ENCODE measurements at regions not wholly inside any gene's neighbourhood (a gene's known extent, or its start where the extent isn't known, plus 50 kb on each side); places are given as distances from the start of the nearest gene placed in this dataset.

DNA sequence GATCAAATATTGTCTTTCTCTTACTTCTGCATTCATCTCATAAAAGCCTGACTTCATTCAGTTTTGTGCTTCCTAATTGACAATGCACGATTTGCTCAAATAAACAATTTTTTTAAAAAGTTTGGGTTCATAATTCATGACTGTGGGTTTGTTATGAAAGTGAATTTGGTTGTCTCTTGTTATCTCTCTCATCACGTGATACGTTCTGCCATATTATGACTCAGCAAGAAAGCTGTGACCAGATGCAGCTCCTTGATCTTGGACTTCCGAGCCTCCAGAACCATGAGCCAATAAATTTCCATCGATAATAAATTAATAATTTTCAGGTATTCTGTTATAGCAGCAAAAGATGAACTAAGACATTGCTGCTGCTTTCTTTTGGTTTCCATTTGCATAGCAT, 156.5 kb upstream of the LRATD1 start:
- TF ChIP-seq ZBTB7A (IDR thresholded peaks at IDR 0.05; ENCODE audit: low read depth) (no peak), TAF1 (IDR thresholded peaks at IDR 0.05; ENCODE audit: low read depth) (no peak), NFIC (IDR thresholded peaks at IDR 0.05) (no peak), CEBPB (IDR thresholded peaks at IDR 0.05) (no peak), TCF12 (IDR thresholded peaks at IDR 0.05; ENCODE audit: low read depth) (no peak)
- TF ChIP-seq, protein P1, sequence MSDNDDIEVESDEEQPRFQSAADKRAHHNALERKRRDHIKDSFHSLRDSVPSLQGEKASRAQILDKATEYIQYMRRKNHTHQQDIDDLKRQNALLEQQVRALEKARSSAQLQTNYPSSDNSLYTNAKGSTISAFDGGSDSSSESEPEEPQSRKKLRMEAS (IDR thresholded peaks at IDR 0.05) = no peak
- TF ChIP-seq, protein P2, sequence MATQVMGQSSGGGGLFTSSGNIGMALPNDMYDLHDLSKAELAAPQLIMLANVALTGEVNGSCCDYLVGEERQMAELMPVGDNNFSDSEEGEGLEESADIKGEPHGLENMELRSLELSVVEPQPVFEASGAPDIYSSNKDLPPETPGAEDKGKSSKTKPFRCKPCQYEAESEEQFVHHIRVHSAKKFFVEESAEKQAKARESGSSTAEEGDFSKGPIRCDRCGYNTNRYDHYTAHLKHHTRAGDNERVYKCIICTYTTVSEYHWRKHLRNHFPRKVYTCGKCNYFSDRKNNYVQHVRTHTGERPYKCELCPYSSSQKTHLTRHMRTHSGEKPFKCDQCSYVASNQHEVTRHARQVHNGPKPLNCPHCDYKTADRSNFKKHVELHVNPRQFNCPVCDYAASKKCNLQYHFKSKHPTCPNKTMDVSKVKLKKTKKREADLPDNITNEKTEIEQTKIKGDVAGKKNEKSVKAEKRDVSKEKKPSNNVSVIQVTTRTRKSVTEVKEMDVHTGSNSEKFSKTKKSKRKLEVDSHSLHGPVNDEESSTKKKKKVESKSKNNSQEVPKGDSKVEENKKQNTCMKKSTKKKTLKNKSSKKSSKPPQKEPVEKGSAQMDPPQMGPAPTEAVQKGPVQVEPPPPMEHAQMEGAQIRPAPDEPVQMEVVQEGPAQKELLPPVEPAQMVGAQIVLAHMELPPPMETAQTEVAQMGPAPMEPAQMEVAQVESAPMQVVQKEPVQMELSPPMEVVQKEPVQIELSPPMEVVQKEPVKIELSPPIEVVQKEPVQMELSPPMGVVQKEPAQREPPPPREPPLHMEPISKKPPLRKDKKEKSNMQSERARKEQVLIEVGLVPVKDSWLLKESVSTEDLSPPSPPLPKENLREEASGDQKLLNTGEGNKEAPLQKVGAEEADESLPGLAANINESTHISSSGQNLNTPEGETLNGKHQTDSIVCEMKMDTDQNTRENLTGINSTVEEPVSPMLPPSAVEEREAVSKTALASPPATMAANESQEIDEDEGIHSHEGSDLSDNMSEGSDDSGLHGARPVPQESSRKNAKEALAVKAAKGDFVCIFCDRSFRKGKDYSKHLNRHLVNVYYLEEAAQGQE (IDR thresholded peaks at IDR 0.05; ENCODE audit: low read depth) = no peak

DNA sequence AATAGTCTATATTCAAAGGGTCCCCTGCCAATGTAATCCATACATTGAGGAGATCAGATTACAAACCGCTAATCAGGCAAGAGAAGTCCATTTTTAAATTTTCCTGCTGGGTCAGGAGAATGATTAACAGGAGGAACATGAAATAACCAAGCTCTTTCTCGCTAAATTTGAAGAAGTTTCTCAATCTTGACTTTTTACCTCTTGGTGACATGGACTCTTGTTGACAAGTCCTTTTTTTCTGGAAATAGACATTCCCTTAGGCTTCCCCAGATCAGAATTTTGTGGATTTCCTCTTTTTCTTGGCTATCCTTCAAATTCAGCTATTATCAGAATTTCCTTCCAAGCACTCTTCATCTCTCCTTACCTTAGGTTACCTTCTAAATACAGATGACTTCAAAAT, 153.0 kb upstream of the LRATD1 start:
- TF ChIP-seq FOXM1 (IDR thresholded peaks at IDR 0.05; ENCODE audit: borderline replicate concordance, low read depth) (no peak), TAF1 (IDR thresholded peaks at IDR 0.05; ENCODE audit: low read depth) (no peak), EP300 (IDR thresholded peaks at IDR 0.05; ENCODE audit: borderline replicate concordance) (no peak), EGR1 (IDR thresholded peaks at IDR 0.05) (no peak), TCF12 (IDR thresholded peaks at IDR 0.05; ENCODE audit: low read depth) (no peak), YY1 (IDR thresholded peaks at IDR 0.05; ENCODE audit: low read depth) (no peak), CEBPB (IDR thresholded peaks at IDR 0.05) (no peak), RAD21 (IDR thresholded peaks at IDR 0.05; ENCODE audit: low read depth) (no peak), ZBTB7A (IDR thresholded peaks at IDR 0.05; ENCODE audit: low read depth) (no peak), CREB1 (IDR thresholded peaks at IDR 0.05; ENCODE audit: low read depth) (no peak), TEAD4 (IDR thresholded peaks at IDR 0.05) (no peak), NFIC (IDR thresholded peaks at IDR 0.05) (no peak)
- TF ChIP-seq, protein P2 (IDR thresholded peaks at IDR 0.05; ENCODE audit: low read depth) = no peak
- TF ChIP-seq, protein P3, sequence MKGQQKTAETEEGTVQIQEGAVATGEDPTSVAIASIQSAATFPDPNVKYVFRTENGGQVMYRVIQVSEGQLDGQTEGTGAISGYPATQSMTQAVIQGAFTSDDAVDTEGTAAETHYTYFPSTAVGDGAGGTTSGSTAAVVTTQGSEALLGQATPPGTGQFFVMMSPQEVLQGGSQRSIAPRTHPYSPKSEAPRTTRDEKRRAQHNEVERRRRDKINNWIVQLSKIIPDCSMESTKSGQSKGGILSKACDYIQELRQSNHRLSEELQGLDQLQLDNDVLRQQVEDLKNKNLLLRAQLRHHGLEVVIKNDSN (IDR thresholded peaks at IDR 0.05) = no peak
- TF ChIP-seq, protein P1 (IDR thresholded peaks at IDR 0.05) = no peak

DNA sequence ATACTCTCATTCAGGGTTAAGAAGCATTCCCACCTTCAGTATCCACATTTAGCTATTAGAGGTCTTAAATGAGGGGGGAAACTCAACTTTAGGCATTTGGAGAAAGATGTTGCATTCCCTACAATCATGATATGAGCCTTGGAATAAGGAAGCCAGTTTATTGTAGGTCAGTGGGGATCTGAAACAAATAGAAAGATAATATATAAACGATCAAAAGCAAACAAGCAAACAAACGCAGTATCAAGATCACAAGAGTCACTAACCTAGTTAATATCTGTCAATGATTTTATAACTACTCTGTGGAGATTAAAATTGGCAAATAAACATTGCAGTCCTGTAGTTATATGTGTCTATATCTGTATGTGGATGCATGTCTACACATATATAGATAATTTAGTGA, 152.4 kb upstream of the LRATD1 start:
- TF ChIP-seq CREB1 (IDR thresholded peaks at IDR 0.05; ENCODE audit: low read depth) = no peak
- no peak for TF ChIP-seq EP300 (IDR thresholded peaks at IDR 0.05; ENCODE audit: borderline replicate concordance)
- no peak for TF ChIP-seq TCF12 (IDR thresholded peaks at IDR 0.05; ENCODE audit: low read depth)
- no peak for TF ChIP-seq RAD21 (IDR thresholded peaks at IDR 0.05; ENCODE audit: low read depth)
- no peak for TF ChIP-seq CEBPB (IDR thresholded peaks at IDR 0.05)
- TF ChIP-seq TEAD4 (IDR thresholded peaks at IDR 0.05) = no peak
- no peak for TF ChIP-seq EGR1 (IDR thresholded peaks at IDR 0.05)
- TF ChIP-seq, protein P1 (IDR thresholded peaks at IDR 0.05) = no peak
- no peak for TF ChIP-seq NFIC (IDR thresholded peaks at IDR 0.05)
- TF ChIP-seq, protein P3 (IDR thresholded peaks at IDR 0.05) = no peak
- no peak for TF ChIP-seq ZBTB7A (IDR thresholded peaks at IDR 0.05; ENCODE audit: low read depth)
- no peak for TF ChIP-seq YY1 (IDR thresholded peaks at IDR 0.05; ENCODE audit: low read depth)
- no peak for TF ChIP-seq FOXM1 (IDR thresholded peaks at IDR 0.05; ENCODE audit: borderline replicate concordance, low read depth)
- TF ChIP-seq TAF1 (IDR thresholded peaks at IDR 0.05; ENCODE audit: low read depth) = no peak
- TF ChIP-seq, protein P2 (IDR thresholded peaks at IDR 0.05; ENCODE audit: low read depth) = no peak

DNA sequence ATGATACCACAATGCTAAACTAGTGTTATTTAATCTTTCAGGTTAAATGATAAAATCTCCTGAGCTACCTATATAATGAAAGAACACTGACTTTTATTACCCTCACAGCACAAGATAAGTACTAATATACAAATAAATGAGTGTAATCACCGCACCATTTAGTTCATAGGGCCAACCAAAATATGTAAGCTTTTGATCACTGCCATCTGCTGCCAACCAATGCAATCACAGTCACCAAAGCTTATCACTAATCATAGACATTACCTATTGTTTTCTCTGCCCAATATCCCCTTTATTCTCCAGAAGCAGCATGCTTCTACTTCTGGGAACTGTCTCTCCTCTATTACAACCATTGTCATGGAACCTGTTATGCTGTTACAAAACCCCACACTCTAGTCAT, 151.6 kb upstream of the LRATD1 start:
- TF ChIP-seq, protein P1 (IDR thresholded peaks at IDR 0.05) = no peak
- TF ChIP-seq CREB1 (IDR thresholded peaks at IDR 0.05; ENCODE audit: low read depth) (no peak), TCF12 (IDR thresholded peaks at IDR 0.05; ENCODE audit: low read depth) (no peak)

All from Ishikawa (cell line).